HG03108 (cell line): ENCODE measurements at regions not wholly inside any gene's neighbourhood (a gene's known extent, or its start where the extent isn't known, plus 50 kb on each side); places are given as distances from the start of the nearest gene placed in this dataset.
"Not testable (repeated sequence)": the region's sequence is repeated elsewhere in the genome, so short reads cannot be mapped to it uniquely, and the experiment has no call there.

Source experiments
- ATAC-seq: cut with Tn5 transposase; IDR thresholded peaks from one replicate; pipeline ENCODE4 v1.9.1; 2021; ENCODE audit warnings: moderate library complexity; ENCODE audit not compliant: unreplicated experiment

DNA sequence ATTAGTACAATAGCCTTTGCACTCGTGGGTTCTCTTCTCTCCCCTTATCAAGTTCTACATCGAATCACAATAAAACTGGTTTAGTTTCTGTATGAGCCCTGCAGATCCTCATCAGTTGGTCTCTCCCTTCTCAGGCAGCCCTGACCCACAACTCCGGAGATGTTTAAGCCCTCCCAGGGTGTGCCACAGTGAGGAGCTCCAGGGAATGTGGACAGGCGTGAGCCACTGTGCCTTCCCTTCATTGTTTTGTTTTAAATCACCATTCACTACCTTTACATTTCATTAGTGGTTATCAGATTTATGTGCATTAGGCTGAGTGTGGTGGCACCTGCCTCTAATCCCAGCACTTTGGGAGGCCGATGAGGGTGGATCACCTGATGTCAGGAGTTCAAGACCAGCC is 133.2 kb downstream of the LARP7 start:
- no peak for ATAC-seq

DNA sequence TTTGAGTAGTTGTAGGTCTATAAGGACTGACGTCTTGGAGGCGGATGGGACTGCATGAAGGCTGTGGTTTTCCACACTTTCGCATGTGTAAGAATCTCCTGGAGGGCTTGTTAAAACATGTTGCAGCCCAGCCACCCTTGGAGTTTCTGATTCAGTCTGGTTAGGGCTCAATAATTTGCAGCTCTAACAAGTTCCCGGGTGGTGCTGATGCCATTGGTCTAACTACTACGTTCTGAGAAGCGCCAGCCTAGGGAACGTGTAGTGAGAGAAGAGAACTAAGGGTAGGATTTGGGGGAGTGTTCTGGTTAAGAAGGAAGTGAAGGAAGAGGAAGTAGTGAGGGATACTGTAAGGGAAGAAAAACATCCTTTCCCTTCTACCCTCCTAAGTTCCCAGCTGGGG is 138.9 kb downstream of the LARP7 start:
- no peak for ATAC-seq

DNA sequence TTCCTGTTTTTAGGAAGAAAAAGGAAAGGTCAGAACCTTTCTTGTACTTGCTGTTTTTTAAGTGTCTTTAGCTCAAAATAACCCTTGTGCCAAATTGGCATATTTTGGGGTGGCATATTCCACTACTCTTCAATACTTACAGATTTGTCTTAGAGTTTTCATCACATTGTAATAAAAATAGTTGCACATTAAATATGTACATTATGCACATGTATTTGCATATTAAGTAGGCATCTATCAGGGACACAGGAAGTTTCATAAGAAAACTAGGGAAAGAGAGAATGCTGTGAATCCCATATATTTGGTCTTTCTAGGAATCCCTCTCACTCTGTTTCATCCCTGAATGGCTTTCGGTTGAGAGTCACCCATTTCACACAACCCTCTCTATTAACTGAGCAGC is 139.6 kb downstream of the LARP7 start:
- ATAC-seq, result no peak

DNA sequence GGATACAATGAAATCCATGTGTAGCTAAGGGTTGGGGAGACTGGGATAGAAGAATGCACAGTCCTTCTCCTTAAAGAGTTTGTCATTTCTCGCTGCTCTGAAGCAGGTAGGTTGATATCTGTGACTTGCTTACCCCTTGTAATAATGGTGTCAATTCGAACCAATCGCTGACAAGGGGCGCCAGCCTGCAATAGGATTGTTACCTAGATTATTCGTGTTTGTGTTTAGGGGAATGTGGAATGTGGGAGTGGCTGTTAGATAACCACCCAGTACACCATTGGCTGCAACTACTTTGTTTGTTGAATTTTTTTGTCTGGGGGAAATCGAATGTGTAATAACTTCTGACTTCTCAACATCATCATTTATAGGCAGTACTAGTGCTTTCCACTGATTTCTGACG is 141.6 kb downstream of the LARP7 start:
- ATAC-seq, result no peak

DNA sequence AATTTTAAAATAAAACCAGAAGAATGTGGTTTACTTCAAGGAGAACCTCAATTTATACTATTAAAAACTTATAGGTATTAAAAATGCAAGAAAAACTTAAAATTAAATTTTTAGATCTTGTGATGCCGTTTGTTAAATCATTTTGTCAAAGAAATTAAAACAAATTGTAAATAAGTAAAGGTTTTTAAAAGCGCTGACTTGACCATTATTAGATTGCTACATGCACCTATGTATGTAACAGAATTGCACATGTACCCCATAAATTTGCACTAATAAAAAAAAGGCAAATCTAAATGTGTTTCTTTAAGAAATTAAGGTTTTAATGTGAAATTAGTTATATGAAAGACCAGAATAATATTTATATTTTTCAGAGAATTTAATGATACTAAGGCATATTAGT is 156.1 kb downstream of the LARP7 start:
- no peak for ATAC-seq

DNA sequence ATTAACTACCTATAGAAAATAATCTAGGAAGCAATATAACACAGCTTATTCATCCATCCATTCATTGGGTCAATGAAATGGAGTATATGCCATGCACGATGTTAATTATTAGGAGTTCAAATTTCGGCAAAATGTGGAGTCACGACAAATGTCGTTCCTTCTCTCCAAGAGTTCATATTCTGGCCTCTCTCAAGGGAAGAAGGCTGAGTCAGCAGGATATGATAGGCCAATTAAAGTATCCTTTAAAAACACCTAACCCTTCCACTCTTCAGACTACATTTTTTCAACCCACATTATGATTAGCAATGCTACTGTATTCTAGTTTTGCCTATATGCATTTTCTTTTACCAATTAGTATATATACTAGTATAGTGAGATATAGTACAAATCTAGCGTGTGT is 163.1 kb downstream of the LARP7 start:
- no peak for ATAC-seq

DNA sequence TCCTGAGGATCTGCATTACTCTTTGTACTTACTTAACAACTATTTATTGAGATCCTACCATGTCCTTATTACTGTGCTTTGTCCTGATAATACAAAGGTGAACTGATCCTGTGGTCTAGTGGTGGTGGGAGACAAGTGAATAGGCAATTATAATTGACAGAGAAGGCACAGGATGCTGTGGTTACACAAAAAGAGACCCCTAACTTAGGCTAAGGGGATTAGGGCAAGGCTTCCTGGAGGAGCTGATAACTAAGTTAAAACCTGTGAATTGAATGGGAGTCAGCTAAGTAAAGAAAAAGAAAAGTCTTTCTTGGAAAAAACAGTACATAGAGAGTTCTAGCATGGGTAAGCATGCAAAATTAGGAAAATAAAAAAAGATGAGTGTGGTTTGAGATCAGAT is 164.4 kb downstream of the LARP7 start:
- ATAC-seq, result no peak

DNA sequence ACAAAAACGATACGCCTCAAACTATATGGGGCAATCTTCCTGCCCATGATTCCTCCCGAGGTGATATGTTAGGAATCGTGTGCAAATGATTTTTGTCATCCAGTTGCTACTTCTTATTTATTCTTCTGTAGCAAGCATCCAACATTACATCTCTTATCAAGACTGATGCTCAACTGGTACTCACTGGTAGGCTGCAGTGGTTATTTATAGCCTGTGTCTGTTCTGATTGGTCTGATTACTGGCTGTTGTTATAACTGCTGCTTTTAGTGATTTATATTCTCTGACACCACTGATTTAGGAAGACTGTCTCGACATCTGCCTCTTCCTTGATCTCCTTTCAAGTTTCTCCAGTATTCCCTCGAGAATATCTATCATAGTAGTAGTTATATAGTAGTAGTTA is 165.8 kb downstream of the LARP7 start:
- ATAC-seq, result no peak

DNA sequence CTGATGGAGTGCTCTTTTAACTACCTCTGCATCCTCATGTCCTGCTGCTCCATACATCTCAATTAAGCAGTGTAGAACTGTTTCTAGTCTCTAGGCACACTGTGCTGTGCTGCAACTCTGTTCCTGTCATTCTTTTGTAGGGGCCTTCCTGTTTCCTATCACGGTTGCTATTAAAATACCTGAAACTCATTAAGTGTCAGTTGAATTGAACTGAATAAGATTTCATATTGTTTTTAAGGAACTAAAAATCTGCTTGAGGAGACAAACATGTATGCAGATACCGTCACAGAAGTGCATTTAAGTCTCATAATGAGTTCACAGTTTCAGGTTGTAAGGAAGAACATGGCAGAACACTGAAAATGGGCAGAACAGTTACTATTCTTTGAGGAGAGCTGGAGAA is 170.1 kb downstream of the LARP7 start:
- peak; percentile 51 for ATAC-seq

DNA sequence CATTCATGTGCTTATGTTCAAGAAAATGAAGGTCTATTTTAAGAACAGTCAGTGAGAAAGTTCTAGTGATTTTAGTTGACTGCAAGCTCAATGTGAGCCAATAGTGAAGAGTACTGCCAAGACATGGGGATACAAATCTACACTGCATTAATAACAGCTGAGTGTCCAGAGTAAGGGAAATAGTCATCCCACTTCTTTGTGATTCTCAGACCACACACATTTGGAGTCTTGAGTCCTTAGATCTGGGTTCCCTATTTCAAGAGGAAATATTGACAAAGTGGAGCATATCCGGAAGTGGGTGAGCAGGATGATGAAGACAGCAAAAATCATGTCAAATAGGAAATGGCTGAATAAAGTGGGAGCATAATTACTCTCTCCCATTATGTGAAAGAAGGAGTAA is 171.1 kb downstream of the LARP7 start:
- ATAC-seq, result no peak

DNA sequence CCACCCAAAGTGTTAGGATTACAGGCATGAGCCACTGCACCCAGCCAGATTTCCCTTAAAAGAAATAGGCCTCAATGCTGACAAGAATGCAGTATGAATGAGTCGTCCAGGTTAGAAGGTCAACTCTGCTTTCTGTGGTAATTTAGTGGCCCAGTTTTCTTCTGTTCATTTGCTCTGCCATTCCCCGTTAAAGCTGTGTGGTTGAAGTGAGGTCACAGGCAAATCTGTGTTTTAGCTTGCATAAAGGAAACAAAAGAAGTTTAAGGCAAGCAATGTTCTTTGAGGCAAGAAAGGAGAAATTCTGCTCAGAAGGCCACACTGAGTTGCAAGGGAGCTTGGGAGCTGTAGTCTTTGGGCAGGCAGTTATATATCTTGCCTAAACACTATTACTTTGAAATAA is 176.8 kb downstream of the LARP7 start:
- peak; percentile 47 for ATAC-seq

DNA sequence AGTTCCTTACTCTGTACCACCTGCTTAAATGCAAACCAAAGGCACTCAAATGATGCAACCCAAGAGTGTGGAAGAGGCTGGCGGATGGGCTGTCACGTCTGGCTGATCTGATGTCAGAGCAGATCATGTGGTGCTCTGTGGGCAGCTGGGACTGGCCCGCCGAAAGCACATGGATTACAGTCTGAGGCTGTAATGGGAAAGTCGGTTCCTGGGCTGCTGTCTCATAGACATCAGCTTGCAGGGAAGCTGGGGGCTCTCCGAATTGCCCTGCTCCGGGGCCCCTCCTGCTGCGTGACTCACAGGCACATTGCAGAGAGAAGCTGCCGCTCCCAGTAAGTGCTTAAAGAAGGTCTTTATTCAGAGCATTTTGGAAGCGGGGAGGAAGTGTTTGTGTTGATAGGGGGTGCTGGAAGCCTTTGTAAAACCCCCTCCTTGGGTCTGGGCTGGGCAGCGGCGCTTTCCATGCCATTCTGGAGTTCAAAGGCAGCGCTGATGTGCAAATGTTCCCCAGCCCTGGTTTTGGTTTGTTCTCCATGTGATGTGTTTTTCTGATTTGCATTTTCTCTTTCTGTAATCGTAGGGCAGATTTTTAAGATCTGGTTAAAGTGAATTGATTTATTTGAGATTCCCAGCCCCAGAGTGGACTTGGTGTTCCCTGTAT is 181.1 kb downstream of the LARP7 start:
- peak; percentile 95 for ATAC-seq

DNA sequence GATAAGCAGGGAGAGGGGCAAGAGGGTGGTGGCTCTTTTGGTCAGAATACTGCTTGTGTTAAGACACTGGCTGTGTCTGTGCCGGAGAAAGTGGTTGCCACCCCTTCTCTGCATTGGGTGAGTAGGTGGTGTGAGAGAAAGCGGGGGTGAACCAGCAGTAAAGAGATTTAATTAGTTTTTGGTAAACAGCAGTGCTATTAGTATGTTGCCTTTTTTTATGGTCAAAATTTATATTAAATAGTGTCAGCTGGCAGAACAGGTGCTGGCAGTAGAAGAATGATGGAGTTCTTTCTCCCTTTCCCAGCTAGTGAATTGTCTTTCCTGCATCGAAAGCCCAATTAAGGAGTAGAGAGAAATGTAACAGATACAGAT is 181.6 kb downstream of the LARP7 start:
- peak; percentile 18 for ATAC-seq

DNA sequence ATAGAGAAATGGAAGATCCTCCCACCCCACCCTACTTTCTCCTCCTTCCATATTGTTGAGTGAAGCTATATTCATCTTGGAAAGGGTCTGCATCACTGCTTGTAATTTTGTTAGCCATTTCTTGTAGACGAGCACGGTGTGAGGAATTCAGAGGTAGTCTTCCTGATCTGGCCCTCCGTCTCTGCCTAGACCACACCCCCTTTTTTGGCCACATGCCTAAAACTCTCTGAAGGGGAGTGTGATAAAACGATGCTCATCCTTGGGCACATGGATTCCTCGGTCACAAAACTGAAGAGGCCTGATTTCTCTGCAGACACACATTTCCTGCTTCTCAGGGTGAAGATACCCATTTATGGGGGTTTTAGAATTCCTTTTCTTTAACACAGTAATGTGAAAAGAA is 182.8 kb downstream of the LARP7 start:
- no peak for ATAC-seq

DNA sequence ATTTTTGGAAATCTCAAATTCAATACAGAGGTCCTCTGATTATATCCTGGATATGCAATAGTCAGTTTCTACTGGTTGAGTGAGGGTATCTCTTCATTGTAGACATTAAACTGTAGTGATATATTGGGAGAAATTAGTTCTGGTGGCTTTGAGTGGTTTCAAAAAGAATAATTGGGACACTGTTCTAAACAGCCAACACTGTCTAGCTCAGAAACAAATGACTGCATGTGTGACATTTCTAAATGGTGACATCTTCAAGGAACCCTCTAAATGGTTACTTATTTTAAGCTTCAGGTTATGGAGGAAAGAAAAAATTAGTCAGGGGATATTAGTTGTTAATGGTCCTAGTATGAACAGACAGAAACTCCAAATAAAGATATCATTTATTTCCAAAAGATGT is 186.2 kb downstream of the LARP7 start:
- ATAC-seq, result no peak

DNA sequence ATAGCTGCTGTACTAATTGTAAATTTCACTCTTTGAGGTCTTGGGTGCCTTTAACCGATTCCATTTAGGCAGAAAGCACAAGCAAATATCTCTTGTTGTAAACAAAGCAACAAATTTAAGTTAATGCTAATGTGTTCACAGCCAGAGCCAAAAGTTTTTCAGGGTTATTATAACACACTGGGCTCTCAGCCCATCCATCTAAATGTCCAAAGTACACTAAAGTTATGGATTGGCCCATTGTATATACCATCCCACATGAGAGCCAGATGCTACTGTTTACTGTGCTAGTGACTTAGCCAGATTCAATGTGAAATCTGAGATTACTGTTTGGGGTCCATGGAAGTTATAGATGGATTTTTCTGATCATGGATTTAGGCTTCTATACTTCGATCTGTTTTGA is 186.7 kb downstream of the LARP7 start:
- no peak for ATAC-seq

DNA sequence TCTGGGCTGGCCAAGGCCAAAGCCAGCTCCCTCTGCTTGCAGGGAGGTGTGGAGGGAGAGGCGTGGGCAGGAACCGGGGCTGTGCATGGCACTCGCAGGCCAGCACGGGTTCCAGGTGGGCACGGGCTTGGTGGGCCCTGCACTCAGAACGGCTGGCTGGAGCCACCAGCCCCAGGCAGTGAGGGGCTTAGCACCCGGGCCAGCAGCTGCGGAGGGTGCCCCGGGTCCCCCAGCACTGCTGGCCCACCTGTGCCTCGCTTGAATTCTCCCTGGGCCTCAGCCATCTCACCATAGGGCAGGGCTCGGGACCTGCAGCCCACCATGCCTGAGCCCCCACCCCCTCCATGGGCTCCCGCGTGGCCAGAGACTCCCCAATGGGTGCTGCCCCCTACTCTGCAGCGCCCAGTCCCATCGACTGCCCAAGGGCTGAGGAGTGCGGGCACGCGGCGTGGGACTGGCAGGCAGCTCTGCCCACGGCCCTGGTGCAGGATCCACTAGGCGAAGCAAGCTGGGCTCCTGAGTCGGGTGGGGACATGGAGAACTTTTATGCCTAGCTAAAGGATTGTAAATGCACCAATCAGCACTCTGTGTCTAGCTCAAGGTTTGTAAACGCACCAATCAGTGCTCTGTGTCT is 193.9 kb downstream of the LARP7 start:
- ATAC-seq, result no peak

DNA sequence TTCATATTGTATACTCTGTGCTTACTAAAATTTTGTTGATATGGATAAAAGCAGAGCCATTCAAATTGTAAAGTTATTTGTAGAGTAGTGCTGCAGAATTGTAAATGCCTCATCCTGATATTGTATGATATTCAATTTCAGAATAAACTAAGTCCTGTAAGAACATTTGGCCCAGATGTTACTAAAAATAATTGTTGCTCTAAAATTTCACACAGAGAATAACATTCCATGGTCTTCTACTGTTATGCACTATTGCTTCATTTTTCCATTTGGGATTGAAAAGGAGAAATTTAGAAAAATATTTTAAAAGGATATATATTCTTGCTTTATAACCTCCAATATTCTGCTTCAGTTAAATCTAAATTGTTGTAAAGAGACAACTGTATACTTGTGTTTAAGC is 195.6 kb downstream of the LARP7 start:
- ATAC-seq, result no peak

DNA sequence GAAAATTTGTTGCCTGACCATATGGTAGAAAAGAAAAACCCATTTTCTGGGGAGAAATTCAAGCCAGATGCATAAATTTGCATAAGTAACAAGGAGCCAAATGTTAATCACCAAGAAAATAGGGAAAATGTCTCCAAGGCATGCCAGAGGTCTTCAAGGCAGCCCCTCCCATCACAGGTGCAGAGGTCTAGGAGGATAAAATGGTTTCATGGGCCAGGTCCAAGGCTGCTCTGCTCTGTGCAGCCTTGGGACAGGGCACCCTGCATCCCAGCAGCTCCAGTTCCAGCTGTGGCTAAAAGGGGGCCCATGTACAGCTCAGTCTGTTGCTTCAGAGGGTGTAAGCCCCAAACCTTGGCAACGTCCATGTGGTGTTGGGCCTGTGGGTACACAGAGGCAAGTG is 200.0 kb downstream of the LARP7 start:
- ATAC-seq, result no peak

DNA sequence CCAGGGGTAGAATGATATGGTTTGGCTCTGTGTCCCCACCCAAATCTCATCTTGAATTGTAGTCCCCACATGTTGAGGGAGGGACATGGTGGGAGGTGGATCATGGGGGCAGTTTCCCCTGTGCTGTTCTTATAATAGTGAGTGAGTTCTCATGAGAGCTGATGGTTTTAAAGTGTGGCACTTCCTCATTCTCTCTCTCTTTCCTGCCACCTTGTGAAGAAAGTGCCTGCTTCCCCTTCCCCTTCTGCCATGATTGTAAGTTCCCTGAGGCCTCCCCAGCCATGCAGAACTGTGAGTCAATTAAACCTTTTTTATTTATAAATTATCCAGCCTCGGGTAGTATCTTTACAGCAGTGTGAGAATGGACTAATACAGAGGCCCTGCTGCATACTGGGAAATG is 201.1 kb downstream of the LARP7 start:
- not testable (repeated sequence) for ATAC-seq

DNA sequence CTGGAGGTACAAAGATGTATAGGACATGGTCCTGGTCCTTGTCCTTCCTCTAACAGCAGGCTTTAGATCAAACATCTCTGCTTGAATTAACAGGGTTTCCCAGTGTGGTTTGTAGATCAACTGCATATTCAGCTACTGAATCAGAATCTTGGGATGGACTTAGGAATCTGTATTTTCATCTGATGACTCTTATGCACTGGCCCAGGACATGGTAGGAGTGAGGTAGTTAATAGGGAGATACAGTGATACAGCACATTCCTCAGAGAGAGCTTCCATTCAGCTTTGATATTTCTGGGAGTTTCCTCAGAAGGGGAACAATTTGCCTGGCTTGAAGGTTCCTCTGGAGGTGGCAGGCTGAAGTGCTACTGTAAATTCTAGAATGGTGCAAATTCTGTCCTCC is 203.1 kb downstream of the LARP7 start:
- no peak for ATAC-seq

DNA sequence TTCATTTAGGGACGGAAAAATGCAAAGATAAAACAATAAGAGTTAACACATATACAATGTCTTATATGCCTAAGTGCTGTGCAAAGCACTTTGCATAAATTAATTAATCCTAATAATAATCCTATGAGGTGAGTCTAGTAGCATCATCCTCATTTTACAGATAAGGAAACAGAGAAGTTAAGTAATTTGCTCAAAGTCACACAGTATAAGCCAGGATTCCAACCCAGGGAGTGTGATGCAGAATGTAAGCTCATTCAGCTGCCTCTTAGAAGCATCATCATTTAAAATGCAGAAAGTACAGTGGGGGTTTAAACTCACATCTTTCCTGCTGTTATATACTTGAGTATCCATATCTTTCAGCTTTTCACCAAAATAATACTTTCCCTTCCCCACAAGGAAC is 203.7 kb downstream of the LARP7 start:
- ATAC-seq, result no peak

DNA sequence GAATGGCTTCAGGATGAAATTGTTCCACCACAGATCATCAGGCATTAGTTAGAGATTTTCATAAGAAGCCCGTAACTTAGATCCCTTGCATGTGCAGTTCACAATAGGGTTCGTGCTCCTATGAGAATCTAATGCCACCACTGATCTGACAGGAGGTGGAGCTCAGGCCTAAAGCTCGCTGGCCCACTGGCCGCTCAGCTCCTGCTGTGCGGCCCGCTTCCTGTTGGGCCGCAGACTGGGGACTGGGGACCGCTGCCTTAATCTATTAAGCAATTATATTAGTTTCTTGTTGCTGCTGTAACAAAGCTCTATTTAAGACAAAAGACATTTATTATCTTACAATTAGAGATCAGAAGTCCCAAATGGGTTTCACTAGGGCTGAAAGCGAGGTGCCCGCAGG is 205.6 kb downstream of the LARP7 start:
- no peak for ATAC-seq
